GM23338 (cell line): ENCODE measurements at regions not wholly inside any gene's neighbourhood (a gene's known extent, or its start where the extent isn't known, plus 50 kb on each side); places are given as distances from the start of the nearest gene placed in this dataset.

Experiments used
- ATAC-seq: fragments of 200-7000 bp; cut with Tn5 transposase; 3 replicates; pipeline ENCODE4 v1.9.1; 2020
- DNase-seq: peaks from one replicate; pipeline ENCODE4 v3.0.0-alpha.2; 2015; ENCODE audit warnings: low spot score
- H2AFZ ChIP-seq: fragments of 200-600 bp; sonication (generic); 2 replicates; pipeline ENCODE4 v1.8.0; 2016; ENCODE audit warnings: antibody characterized with exemption, mild to moderate bottlenecking, moderate library complexity
- H3F3A ChIP-seq: fragments of 200-600 bp; sonication (generic); replicated peaks from 2 replicates; pipeline ENCODE4 v1.8.0; 2017; ENCODE audit warnings: antibody characterized with exemption, mixed run types, low read depth
- H3K27ac ChIP-seq: fragments of 200-600 bp; sonication (generic); 2 replicates; pipeline ENCODE4 v1.6.1; 2016; ENCODE audit warnings: low read depth
- H3K27me3 ChIP-seq: fragments of 200-600 bp; sonication (generic); 2 replicates; pipeline ENCODE4 v1.8.0; 2016; ENCODE audit warnings: mild to moderate bottlenecking, mixed run types, moderate library complexity; ENCODE audit not compliant: insufficient read depth
- H3K36me3 ChIP-seq: fragments of 200-600 bp; sonication (generic); 2 replicates; pipeline ENCODE4 v1.8.0; 2016; ENCODE audit warnings: mild to moderate bottlenecking; ENCODE audit not compliant: insufficient read depth
- H3K4me1 ChIP-seq: fragments of 200-600 bp; sonication (generic); 2 replicates; pipeline ENCODE4 v1.8.0; 2016; ENCODE audit warnings: mild to moderate bottlenecking, moderate library complexity; ENCODE audit not compliant: insufficient read depth
- H3K4me2 ChIP-seq: fragments of 200-600 bp; sonication (generic); 2 replicates; pipeline ENCODE4 v1.7.1; 2017; ENCODE audit warnings: mixed run types
- H3K4me3 ChIP-seq: fragments of 200-600 bp; sonication (generic); 2 replicates; pipeline ENCODE4 v1.6.1; 2016; ENCODE audit warnings: mixed run types
- H3K79me2 ChIP-seq: fragments of 200-600 bp; sonication (generic); replicated peaks from 2 replicates; pipeline ENCODE4 v1.8.0; 2017; ENCODE audit warnings: mild to moderate bottlenecking; ENCODE audit not compliant: insufficient read depth
- H3K9me2 ChIP-seq: fragments of 200-600 bp; sonication (generic); 2 replicates; pipeline ENCODE4 v1.8.0; 2017; ENCODE audit not compliant: insufficient read depth
- H4K20me1 ChIP-seq: fragments of 200-600 bp; sonication (generic); replicated peaks from 2 replicates; pipeline ENCODE4 v1.8.0; 2017; ENCODE audit warnings: mild to moderate bottlenecking; ENCODE audit not compliant: insufficient read depth
- H3K27ac Mint-ChIP-seq: 2 replicates; pipeline ENCODE4 v1.8.0; 2020; ENCODE audit warnings: inconsistent platforms, mild to moderate bottlenecking, moderate library complexity, mixed read lengths
- H3K27me3 Mint-ChIP-seq: 3 replicates; pipeline ENCODE4 v1.8.0; 2022; ENCODE audit warnings: low read depth, mild to moderate bottlenecking, moderate library complexity, mixed read lengths, inconsistent platforms; ENCODE audit not compliant: insufficient read depth, poor library complexity
- H3K36me3 Mint-ChIP-seq: 3 replicates; pipeline ENCODE4 v1.8.0; 2021; ENCODE audit warnings: low read depth, mild to moderate bottlenecking, inconsistent platforms, moderate library complexity, mixed read lengths
- H3K4me1 Mint-ChIP-seq: 3 replicates; pipeline ENCODE4 v1.8.0; 2020; ENCODE audit warnings: mild to moderate bottlenecking, inconsistent platforms, mixed read lengths
- H3K4me3 Mint-ChIP-seq: 3 replicates; pipeline ENCODE4 v1.8.0; 2021; ENCODE audit warnings: moderate library complexity, mild to moderate bottlenecking, inconsistent platforms, mixed read lengths
- H3K9me3 Mint-ChIP-seq: 3 replicates; pipeline ENCODE4 v1.8.0; 2020; ENCODE audit warnings: moderate library complexity, mild to moderate bottlenecking, inconsistent platforms, mixed read lengths
- CREB1 ChIP-seq: fragments of 250-450 bp; sonication (Bioruptor Pico); IDR thresholded peaks from 2 replicates; pipeline ENCODE4 v1.5.0; 2020; ENCODE audit warnings: low read depth, mild to moderate bottlenecking, moderate library complexity
- ETS1 ChIP-seq: IDR thresholded peaks from 2 replicates; pipeline ENCODE4 v1.6.1; 2016; ENCODE audit warnings: antibody characterized with exemption
- EZH2phosphoT487 ChIP-seq: fragments of 200-600 bp; sonication (generic); IDR thresholded peaks from one replicate; pipeline ENCODE4 v1.8.1; 2018; ENCODE audit warnings: antibody characterized with exemption; ENCODE audit not compliant: unreplicated experiment
- NANOG ChIP-seq: IDR thresholded peaks from 2 replicates; pipeline ENCODE4 v1.6.1; 2016; ENCODE audit warnings: antibody characterized with exemption, borderline replicate concordance
- STAT1 ChIP-seq: IDR thresholded peaks from one replicate; pipeline ENCODE4 v1.6.1; 2016; ENCODE audit warnings: antibody characterized with exemption; ENCODE audit not compliant: unreplicated experiment
- ZNF114 ChIP-seq: fragments of 250-450 bp; sonication (Bioruptor Pico); IDR thresholded peaks from 2 replicates; pipeline ENCODE4 v1.5.0; 2020; ENCODE audit warnings: mild to moderate bottlenecking, moderate library complexity
- TF ChIP-seq, protein P1 (sequence below): IDR thresholded peaks from one replicate; pipeline ENCODE4 v1.6.1; 2018; ENCODE audit warnings: antibody characterized with exemption; ENCODE audit not compliant: unreplicated experiment
- TF ChIP-seq, protein P2 (sequence below): fragments of 250-450 bp; sonication (Bioruptor Pico); IDR thresholded peaks from 2 replicates; pipeline ENCODE4 v1.5.0; 2020; ENCODE audit warnings: mild to moderate bottlenecking, moderate library complexity

- Histone ChIP-seq H3F3A (no peaks in the 10 kb centered on the region), H3K79me2 (no peaks in the 10 kb centered on the region), H3K4me3 (no peak overlapping the region), H4K20me1 (no peaks in the 10 kb centered on the region), H3K4me2 (no peak overlapping the region; the same call in 1 of the 2 replicates), H3K4me1 (0 out of 2 replicates have a peak, but pooled peaks cover 18% of the 10 kb centered on the region), H3K27ac (no peak overlapping the region), H2AFZ (peak overlapping the region; percentile 25), H3K36me3 (no peaks in the 10 kb centered on the region), H3K27me3 (no peaks in the 10 kb centered on the region), H3K9me2 (peaks cover 28% of the 10 kb centered on the region)
- Mint-ChIP-seq H3K4me1 (peaks cover 13% of the 10 kb centered on the region), H3K4me3 (no peak overlapping the region), H3K9me3 (peaks cover 5% of the 10 kb centered on the region; the same call in 1 of the 3 replicates), H3K27ac (no peak overlapping the region), H3K36me3 (0 out of 3 replicates have a peak, but pooled peaks cover 3% of the 10 kb centered on the region), H3K27me3 (peaks cover 1% of the 10 kb centered on the region)
- no peak for TF ChIP-seq NANOG
- TF ChIP-seq STAT1, result no peak
- TF ChIP-seq, protein P1, sequence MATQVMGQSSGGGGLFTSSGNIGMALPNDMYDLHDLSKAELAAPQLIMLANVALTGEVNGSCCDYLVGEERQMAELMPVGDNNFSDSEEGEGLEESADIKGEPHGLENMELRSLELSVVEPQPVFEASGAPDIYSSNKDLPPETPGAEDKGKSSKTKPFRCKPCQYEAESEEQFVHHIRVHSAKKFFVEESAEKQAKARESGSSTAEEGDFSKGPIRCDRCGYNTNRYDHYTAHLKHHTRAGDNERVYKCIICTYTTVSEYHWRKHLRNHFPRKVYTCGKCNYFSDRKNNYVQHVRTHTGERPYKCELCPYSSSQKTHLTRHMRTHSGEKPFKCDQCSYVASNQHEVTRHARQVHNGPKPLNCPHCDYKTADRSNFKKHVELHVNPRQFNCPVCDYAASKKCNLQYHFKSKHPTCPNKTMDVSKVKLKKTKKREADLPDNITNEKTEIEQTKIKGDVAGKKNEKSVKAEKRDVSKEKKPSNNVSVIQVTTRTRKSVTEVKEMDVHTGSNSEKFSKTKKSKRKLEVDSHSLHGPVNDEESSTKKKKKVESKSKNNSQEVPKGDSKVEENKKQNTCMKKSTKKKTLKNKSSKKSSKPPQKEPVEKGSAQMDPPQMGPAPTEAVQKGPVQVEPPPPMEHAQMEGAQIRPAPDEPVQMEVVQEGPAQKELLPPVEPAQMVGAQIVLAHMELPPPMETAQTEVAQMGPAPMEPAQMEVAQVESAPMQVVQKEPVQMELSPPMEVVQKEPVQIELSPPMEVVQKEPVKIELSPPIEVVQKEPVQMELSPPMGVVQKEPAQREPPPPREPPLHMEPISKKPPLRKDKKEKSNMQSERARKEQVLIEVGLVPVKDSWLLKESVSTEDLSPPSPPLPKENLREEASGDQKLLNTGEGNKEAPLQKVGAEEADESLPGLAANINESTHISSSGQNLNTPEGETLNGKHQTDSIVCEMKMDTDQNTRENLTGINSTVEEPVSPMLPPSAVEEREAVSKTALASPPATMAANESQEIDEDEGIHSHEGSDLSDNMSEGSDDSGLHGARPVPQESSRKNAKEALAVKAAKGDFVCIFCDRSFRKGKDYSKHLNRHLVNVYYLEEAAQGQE, result no peak
- TF ChIP-seq ZNF114, result no peak
- TF ChIP-seq CREB1 (CRISPR knock-in tag), result no peak
- TF ChIP-seq, protein P2, sequence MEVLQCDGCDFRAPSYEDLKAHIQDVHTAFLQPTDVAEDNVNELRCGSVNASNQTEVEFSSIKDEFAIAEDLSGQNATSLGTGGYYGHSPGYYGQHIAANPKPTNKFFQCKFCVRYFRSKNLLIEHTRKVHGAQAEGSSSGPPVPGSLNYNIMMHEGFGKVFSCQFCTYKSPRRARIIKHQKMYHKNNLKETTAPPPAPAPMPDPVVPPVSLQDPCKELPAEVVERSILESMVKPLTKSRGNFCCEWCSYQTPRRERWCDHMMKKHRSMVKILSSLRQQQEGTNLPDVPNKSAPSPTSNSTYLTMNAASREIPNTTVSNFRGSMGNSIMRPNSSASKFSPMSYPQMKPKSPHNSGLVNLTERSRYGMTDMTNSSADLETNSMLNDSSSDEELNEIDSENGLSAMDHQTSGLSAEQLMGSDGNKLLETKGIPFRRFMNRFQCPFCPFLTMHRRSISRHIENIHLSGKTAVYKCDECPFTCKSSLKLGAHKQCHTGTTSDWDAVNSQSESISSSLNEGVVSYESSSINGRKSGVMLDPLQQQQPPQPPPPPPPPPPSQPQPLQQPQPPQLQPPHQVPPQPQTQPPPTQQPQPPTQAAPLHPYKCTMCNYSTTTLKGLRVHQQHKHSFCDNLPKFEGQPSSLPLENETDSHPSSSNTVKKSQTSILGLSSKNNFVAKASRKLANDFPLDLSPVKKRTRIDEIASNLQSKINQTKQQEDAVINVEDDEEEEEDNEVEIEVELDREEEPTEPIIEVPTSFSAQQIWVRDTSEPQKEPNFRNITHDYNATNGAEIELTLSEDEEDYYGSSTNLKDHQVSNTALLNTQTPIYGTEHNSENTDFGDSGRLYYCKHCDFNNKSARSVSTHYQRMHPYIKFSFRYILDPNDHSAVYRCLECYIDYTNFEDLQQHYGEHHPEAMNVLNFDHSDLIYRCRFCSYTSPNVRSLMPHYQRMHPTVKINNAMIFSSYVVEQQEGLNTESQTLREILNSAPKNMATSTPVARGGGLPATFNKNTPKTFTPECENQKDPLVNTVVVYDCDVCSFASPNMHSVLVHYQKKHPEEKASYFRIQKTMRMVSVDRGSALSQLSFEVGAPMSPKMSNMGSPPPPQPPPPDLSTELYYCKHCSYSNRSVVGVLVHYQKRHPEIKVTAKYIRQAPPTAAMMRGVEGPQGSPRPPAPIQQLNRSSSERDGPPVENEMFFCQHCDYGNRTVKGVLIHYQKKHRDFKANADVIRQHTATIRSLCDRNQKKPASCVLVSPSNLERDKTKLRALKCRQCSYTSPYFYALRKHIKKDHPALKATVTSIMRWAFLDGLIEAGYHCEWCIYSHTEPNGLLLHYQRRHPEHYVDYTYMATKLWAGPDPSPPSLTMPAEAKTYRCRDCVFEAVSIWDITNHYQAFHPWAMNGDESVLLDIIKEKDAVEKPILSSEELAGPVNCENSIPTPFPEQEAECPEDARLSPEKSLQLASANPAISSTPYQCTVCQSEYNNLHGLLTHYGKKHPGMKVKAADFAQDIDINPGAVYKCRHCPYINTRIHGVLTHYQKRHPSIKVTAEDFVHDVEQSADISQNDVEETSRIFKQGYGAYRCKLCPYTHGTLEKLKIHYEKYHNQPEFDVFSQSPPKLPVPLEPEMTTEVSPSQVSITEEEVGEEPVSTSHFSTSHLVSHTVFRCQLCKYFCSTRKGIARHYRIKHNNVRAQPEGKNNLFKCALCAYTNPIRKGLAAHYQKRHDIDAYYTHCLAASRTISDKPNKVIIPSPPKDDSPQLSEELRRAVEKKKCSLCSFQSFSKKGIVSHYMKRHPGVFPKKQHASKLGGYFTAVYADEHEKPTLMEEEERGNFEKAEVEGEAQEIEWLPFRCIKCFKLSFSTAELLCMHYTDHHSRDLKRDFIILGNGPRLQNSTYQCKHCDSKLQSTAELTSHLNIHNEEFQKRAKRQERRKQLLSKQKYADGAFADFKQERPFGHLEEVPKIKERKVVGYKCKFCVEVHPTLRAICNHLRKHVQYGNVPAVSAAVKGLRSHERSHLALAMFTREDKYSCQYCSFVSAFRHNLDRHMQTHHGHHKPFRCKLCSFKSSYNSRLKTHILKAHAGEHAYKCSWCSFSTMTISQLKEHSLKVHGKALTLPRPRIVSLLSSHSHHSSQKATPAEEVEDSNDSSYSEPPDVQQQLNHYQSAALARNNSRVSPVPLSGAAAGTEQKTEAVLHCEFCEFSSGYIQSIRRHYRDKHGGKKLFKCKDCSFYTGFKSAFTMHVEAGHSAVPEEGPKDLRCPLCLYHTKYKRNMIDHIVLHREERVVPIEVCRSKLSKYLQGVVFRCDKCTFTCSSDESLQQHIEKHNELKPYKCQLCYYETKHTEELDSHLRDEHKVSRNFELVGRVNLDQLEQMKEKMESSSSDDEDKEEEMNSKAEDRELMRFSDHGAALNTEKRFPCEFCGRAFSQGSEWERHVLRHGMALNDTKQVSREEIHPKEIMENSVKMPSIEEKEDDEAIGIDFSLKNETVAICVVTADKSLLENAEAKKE, result no peak
- no peak for TF ChIP-seq EZH2phosphoT487
- no peak for TF ChIP-seq ETS1
- DNase-seq, result peak; percentile 12
- peak; percentile 38; the same call in 2 of the 3 replicates for ATAC-seq
These were observed 307.1 kb upstream of the RRP15 start for GRCh38 chr1:217977943-217978342.
